ENCODE measurements at regions not wholly inside any gene's neighbourhood (a gene's known extent, or its start where the extent isn't known, plus 50 kb on each side); places are given as distances from the start of the nearest gene placed in this dataset.

GRCh38 chr12:24364921-24365320 is 415.5 kb upstream of the SOX5 start:
- no peak for TF ChIP-seq CTCF (conservative IDR thresholded peaks at IDR 0.05; ENCODE audit: low read depth, low read length)
- no peak for TF ChIP-seq POLR2A (IDR thresholded peaks at IDR 0.05; ENCODE audit: low read depth, low read length)
- TF ChIP-seq CEBPB (IDR thresholded peaks at IDR 0.05; ENCODE audit: low read depth, low read length) = no peak
- no peak for TF ChIP-seq RAD21 (IDR thresholded peaks at IDR 0.05; ENCODE audit: low read length)

Data from IMR-90 (cell line).